GM21360 (cell line): ENCODE measurements at regions not wholly inside any gene's neighbourhood (a gene's known extent, or its start where the extent isn't known, plus 50 kb on each side); places are given as distances from the start of the nearest gene placed in this dataset.
A peak's percentile ranks its signal among the peaks of the same experiment; 100 is the strongest.
"Not testable (repeated sequence)": the region's sequence is repeated elsewhere in the genome, so short reads cannot be mapped to it uniquely, and the experiment has no call there.

Source experiments
- ATAC-seq: cut with Tn5 transposase; IDR thresholded peaks from one replicate; pipeline ENCODE4 v1.9.1; 2021; ENCODE audit warnings: mild to moderate bottlenecking, moderate library complexity; ENCODE audit not compliant: unreplicated experiment

DNA sequence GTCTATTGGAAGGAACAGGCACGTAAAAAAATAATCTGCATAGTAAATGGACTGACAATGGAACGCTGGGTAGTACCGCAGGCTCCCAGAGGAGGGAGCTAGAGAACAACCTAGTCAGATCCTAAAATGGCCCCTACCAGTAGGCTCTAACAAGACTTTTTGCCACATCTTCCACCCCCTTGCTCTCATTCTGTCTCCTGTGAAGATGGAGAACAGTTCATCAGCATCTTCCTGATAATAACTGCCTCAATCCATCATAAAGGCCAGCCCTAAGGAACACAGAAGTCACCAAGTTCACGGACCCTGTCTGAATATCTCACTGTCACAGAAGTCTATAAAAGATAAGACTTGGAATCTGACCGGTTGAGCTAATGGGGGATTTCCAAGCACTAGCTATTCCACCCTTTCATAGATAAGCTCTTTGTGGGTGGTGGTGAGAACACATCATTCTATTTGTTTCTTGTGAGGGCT lies 133.4 kb downstream of the SLC1A3 start:
- ATAC-seq, result peak; percentile 61

GRCh38 chr5:36740259-36740898 lies 134.0 kb downstream of the SLC1A3 start:
- ATAC-seq, result no peak

GRCh38 chr5:36741128-36741527 lies 134.7 kb downstream of the SLC1A3 start:
- ATAC-seq, result no peak

DNA sequence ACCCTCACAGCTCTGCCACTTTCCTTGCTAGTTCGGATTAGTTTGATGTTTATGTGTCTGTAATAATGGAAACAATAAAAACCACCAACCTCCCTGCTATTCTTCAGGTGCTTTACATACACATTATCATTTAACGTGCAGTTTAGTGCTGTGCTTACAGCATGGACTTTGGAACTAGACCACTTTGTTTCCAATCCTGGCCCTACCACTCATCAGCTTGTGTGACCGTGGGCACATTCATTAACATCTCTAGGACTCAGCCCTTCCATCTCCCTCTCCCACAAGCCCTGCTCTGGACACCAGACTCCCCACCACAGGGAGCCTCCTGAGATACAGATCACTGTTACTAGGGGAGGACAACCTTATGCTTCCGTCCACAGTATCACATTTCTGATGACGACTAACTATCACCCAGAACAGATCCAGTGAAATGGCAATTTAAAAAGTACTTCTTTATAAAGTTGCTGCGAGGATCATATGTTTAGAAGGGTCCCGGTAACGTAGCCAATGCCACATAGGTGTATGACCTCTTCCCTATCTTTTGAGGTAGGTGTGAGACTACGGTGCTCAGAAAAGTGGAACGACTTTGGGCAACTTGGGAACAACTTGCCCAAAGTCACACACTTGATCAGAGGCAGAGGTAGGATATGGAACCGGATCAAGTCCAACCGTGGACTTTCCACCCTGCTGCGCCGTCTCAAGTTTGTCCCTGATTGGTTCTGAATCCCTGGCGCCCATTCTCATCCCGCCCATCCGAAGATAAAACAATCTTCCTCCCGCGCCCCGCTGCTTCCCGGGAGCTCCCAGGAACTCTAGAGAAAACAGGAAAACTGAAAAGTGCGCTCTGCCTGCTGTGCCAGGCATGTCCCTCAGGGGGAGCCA lies 132.4 kb upstream of the NIPBL start:
- no peak for ATAC-seq

DNA sequence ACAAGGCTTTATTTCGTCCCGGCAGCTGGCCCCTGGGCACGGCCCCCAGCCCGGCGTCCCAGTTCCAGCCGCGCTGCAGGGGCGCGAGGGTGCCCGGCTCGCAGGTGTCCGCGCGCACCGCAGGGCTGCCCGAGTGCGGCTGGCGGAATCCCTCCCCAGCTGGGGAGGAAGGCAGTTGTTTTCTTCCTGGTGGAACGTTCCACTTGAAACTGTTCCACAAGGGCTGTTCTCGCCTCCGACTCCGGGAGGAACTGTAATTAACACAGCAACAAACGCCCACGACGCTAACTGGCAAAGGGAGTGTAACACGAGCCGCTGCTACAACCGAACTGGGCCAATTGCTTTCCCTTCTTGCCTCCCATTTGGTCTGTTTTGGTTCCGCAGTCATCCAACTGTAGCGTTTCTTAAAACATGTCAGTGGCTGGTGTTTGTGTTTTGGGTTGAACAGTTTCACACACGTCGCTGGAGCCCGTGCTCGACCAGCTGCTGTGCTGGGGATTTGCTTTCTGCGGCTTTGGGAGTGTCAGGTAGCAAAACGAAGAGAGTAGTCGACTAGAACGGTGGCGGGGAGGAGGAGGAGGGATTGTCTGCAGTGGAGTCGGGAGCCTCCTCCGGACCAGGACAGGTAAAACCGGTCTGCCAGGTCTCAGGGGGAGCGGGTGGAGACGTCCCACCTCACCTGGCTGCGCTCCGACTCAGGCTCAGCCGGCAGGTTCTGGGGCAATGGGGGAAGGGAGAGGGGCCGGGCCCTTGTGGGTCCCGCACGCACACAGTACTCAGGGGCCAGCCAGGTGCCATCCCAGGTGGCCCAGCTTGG lies 131.6 kb upstream of the NIPBL start:
- peak; percentile 63 for ATAC-seq

GRCh38 chr5:36747794-36748193 lies 128.8 kb upstream of the NIPBL start:
- ATAC-seq, result not testable (repeated sequence)

DNA sequence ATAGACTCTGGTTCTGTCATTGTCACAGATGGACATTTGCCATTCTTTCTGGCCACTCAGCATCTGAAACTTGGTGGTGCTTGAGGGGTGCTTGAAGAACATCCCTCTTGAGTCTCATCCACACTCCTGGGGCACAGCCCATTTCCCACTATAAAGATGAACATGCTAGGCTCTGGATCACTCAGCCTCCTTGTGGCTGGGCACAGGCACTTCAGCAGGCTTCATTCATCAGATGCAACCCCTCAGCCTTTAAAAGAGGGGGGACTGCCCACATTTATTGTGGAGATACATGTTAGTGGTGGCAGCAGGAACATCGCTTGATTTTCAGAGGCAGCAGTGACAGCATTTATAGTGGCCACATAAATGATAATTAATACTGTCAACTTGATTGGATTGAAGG lies 124.7 kb upstream of the NIPBL start:
- no peak for ATAC-seq

- no peak for ATAC-seq
These were observed 121.2 kb upstream of the NIPBL start for GRCh38 chr5:36755342-36755741.

- ATAC-seq, result no peak
These were observed 120.6 kb upstream of the NIPBL start for GRCh38 chr5:36755920-36756488.

DNA sequence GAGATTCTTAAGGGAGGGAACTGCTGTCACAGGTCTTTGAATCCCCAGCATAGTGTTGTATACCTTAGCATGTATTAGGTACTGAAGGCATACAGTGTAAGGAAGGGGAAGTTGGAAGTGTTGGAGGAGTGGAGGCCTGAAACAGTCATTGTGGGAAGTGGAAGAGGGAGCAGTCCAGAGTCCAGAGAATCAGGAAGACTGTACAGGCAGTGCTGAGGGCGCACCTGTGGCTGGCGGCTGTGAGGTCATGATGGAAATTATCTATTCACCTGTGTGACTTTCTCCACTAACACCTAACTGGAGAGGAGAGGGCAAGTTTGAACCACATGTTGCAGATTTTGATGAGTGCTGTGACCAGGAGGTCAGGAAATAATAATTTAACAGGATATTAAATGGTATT lies 119.7 kb upstream of the NIPBL start:
- no peak for ATAC-seq

GRCh38 chr5:36759117-36759516 lies 117.5 kb upstream of the NIPBL start:
- ATAC-seq, result no peak

- ATAC-seq, result no peak
These were observed 113.1 kb upstream of the NIPBL start for GRCh38 chr5:36763454-36763853.

- ATAC-seq, result no peak
These were observed 110.7 kb upstream of the NIPBL start for GRCh38 chr5:36765876-36766275.

- no peak for ATAC-seq
These were observed 109.6 kb upstream of the NIPBL start for GRCh38 chr5:36766981-36767380.

DNA sequence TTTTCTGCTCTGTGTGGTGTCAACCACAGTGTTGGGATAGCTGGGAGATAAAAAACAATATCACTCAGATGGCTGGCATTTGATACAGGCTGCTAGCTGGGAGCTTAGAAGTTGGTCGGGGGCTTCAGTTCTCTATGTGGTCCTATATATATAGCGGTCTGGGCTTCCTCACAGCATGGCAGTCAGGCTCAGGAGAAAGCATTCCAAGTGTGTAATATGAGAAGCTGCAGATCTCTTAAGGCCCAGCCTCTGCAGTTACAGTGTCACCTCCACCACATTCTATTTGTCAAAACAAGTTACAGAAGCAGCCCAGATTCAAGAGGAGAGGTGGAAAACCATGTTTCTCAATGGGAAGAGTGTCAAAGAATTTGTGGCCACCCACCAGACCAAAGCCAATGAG lies 108.1 kb upstream of the NIPBL start:
- no peak for ATAC-seq

- ATAC-seq, result no peak
These were observed 107.3 kb upstream of the NIPBL start for GRCh38 chr5:36769129-36769770.

DNA sequence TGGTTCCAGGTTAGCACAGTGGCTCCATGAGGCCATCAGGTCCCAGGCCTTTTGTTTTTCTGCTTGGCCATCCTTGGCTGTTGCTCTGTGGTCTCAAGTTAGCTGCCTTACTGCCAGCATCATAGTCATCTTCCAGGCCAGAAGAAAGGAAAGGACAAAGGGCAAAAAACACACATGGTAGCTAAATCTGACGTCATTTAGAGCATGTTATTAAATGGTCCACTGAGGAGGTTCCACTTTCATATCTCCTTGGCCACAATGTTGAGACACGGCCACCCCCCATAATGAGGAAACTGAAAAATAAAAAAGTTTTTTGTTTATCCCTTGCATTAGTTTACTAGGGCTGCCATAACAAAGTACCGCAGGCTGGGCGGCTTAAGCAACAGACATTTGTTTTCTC lies 106.4 kb upstream of the NIPBL start:
- no peak for ATAC-seq

DNA sequence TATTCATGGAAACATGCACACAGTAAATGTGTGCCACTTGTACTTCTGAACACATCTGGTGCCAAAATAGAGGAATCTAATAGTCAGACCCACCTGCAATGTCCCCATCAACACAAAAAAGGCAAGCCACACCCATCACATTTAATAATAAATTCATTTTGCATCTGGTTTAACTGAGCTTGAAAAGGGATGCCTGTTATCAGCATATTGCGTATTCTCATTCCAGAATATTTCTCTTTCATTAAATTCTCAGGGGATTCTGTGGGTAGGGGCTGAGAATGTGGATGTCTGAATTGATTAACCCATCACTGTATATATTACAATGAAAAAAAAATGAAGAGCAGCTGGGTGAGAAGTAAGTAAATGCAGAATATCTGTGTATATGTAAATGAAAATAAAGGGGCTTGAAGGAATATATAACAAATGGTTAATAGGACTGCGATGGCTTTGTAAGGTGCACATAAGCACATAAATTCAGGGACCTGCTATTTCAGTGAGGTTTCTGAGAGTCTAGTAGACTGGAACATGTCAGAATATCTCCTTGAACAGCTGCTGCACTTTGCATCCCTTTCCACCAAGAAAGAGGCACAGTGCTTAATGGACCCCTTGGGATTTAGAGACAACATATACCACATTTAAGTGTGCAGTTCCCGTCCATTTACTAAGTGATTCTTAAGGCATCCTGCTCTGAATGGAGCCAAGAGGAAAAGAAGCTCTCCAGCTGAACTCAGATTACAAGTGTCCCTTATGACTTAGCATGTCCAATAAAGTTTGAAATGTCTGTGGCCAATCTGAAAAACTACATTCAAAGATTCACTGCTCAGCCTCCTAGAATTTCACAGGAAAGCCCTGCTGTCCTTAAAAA lies 104.1 kb upstream of the NIPBL start:
- ATAC-seq, result no peak

DNA sequence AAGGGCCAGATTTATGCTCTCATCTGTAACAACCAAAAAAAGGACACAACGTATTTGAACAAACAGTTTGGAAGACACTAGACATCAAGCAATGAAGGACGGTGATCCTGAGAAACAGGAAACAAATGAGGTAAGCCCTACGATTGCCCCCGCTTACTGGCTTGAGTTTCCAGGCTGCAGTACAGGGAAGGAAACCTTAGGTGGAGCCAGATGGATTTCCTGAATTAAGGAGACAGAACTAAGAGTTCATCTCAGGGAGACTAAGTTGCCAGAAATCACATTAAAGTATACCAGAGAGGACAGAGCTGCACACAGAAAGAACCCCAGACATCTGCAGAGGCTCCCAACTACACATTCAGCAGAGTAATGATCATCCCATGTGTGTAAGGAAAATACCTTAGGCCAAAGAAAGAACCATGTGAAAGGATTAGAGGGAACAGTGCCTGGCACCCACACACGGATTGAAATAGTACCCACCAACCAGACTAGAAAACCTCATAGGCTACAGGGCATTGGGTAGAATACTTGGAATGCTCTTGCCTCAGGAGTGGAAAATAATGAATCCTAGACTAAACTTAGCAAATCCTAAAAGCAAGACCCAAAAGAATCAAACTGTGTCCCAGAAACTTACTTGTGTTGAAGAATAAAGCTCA lies 99.3 kb upstream of the NIPBL start:
- no peak for ATAC-seq
